Putamen (tissue), 1 donor: ENCODE measurements at regions not wholly inside any gene's neighbourhood (a gene's known extent, or its start where the extent isn't known, plus 50 kb on each side); places are given as distances from the start of the nearest gene placed in this dataset.
"Not testable (repeated sequence)": the region's sequence is repeated elsewhere in the genome, so short reads cannot be mapped to it uniquely, and the experiment has no call there.

Source experiments
- DNase-seq: peaks from one replicate; pipeline ENCODE4 v3.0.0-alpha.2; 2016; ENCODE audit warnings: low spot score

DNA sequence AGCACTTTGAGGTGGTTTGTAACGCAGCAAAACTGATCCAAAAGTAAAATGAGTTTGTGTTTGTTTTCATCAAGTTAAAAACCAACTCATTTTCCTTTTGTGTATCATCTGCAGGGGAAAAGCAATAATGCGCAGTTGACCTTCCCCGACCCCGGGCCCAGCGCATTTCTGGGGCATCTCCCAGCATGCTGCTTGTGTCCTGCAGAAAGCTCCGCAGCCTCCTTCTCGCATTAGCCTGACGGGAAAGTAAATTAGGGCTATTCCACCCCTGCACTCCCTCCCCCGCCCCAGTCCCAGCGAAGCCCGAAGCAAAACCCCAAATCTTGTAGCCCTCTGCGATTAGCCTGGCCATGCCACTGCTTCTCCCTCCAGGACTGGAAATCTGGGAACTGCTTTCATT, 82.0 kb upstream of the PPM1B start:
- no peak for DNase-seq

DNA sequence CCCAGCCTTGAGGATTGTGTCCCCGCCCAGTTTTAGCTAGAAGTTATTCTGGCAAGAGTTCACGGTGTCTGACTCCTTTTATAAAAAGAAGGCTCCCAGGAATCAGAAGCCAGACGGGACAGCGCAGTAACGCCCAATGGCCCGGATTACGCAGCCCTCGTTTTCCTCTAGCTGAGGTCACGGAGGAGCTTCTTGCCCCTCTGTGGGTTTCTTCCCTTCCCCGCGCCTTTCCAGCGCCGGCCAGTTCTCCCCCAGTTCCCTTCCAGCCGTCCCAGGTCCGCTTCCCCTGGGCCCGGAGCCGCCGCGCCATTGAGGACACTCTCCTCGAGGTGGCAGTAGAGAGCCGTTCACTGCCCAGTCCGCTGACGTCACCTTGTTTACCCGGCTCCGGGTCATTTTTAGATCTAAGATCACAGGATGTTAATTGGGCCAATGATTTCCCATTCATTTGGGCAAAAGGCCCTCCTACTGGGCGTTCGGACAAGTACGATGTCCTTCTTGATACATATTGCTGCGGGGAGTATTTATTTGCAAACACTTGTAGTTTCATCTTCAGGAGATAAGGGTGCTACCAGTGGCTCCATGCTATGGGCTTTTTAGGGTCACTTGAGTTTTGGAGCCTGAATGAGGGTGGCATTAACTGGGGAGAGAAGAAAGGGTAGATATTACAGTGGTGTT, 81.5 kb upstream of the PPM1B start:
- DNase-seq, result peak; percentile 90

DNA sequence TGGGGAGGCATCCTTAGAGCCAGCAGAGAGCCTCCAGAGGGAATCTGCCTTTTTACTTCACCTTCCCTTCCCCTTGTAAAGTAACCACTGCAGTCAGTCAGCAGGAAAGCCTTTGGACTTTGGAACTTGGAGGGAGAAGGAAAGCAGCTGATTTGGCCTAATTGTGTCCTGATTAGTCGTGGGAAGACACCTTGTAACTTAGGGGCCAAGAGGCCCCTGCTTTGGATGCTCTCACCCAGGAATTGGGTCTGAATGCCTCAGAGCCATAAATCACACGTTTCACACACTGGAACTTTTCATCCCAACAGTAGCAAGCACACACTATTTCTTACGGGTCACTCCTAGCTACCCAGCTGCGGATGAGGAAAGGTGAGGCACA, 81.0 kb upstream of the PPM1B start:
- DNase-seq, result no peak

DNA sequence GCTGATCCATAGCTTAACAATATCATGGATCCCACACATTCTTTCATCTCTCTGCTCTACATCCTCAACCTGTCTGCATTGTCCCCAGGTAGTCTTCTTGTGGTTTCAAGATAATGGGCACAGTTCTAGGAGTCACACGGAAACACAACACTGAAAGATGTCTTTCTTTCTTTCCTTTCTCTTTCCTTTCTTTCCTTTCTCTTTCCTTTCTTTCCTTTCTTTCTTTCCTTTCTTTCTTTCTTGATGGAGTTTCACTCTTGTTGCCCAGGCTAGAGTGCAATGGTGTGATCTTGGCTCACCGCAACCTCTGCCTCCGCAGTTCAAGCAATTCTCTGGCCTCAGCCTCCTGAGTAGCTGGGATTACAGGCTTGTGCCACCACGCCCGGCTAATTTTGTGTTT, 76.2 kb upstream of the PPM1B start:
- not testable (repeated sequence) for DNase-seq

DNA sequence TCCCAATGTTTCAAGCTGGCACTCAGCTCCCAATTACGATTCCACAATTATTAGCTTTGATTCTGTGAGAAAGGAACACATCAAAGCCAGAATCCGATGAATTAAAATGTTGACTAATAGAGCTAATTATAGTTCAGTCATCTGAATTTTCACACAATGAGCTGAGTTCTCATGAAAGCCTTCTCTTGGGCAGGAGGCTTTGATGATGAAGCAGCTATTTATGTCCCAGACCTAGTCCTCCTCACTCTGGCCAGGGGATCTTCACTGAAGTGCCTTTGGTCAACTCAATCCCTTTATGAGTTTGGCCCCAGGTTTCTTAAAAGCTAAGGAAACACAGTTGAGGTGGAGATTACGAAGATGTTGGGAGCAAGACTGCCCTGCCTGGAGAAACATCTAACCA, 74.7 kb upstream of the PPM1B start:
- DNase-seq, result no peak

DNA sequence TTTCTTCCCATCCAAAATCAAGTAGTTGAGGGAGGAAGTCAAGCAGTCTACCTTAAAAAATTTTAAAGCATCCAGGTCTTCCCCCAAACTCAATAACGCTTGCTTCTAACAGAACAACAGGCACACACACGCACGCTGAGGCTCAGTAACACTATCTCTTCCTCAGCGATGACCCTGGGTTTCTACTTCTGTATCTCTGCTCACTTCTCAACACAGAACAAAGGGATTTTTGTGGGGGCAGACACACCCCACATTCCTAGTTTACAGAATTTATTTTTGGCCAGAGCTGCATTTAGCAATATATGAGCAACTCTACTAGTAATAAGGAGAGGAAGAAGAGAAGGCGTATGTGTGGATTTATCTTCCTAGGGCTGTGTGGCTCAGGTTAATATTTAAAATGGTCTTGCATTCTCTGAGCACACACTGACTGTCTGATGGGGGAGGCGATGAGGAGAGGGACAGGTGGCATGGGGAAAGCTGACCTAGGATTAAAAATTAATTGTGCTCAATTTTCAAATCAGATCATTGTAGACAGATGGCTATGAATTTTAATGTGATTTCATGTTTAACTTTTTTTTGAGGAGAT, 71.3 kb upstream of the PPM1B start:
- DNase-seq, result no peak

DNA sequence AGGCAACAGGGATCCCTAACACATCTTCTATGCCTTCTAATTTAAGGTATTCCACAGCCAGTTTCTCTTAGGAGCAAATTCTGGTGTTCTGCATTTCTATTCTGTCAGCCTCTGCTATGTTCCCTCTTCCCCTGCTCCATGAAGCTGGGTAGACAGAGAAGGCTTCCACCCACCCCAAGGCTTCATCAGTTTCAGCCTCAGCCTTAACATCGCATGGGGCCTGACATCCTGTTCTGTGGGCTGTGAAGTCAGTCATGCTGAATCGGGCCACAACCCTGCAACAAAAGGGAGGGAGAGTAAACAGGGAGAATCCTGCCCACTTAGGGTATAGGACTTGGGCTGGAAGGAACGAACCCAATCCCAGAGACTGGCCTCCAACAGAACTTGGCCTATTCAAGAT, 70.6 kb upstream of the PPM1B start:
- DNase-seq, result no peak

DNA sequence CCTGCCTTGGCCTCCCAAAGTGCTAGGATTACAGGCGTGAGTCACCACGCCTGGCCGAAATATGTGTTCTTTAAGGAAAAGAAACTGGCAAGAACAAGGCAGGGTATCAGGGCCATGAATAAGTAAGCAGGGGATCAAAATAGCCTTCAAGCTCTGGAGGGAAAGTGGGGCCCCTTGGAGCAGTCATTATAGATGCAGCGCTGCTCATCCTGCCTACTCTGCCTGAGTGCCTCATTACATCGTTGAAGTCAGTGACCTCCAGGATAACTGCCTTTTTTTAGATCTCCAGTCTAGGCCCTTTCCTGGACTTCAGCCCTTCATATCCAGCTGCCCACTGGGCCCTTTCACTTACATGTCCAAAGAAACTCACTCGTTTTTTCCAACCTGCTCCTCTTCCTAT, 69.8 kb upstream of the PPM1B start:
- no peak for DNase-seq

DNA sequence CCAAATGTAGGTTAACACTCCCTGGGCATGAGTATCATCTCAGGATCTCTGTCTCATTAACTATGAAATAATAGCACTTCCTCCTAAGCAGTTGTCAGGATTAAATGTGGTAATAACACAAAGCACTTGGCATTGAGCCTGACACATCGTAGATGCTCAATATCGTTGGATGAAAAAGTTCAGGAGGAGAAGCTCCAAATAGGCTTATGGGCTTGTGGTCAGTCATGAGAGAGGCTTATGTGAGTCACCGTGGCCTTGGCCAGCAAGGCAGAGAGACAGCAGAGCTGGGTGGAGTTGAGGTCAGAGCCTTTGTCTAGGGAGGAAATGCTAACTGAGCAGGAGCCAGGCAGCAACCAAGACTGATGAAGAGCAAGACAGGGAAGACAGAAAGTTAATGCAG, 68.3 kb upstream of the PPM1B start:
- no peak for DNase-seq

DNA sequence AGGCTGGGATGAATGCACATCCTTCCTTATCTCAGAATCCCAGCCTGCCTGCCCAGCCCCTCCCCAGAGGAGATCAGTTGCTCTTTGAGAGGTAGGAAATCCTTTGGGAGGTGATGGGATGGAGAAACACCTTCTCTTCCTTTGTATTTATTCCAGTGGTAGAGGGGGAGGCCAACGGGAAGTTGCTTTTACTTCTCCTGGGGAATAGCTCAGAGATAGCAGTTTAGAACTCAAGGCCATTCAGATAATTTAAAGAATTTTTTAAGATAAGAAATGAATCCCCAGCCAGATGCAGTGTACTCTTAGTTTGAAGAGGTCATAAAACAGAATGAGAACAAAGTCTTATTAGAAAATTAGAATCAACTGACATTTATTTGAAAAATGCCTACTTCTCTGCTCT, 67.4 kb upstream of the PPM1B start:
- no peak for DNase-seq

DNA sequence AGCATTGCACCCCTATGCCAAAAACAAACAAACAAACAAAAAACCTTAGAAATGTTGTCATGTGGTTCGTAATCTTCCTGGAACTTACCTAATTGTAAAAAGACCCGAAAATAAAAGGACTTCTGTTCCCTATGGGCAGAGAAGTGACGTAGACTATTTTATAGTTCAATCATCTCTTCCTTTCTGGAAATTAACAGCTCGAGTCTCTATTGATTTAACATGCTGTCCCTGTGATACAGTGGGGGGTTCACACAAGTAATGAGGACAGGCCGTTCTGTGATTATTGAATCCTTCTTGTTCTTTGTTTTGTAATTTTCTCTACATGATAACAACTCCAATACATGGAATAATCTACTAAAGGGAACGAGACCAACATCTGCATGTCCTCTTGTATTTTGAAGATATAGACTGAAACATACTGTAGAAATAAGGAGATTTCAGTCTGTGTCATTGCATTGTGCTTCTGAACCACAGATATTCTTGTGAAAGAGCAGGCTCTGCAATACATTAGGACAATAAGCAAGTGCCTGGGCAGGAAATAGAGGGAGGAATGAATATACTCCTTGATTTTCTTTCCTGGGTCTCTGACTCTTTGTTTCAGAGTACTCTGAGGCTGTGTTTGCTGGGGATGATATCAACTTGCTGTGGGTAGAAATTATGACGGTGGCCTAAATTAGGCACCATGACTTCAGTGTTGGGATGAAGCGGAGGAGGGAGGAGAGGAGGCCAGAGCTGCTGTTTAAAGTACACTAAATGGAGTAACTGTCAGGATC, 65.7 kb upstream of the PPM1B start:
- DNase-seq, result no peak

DNA sequence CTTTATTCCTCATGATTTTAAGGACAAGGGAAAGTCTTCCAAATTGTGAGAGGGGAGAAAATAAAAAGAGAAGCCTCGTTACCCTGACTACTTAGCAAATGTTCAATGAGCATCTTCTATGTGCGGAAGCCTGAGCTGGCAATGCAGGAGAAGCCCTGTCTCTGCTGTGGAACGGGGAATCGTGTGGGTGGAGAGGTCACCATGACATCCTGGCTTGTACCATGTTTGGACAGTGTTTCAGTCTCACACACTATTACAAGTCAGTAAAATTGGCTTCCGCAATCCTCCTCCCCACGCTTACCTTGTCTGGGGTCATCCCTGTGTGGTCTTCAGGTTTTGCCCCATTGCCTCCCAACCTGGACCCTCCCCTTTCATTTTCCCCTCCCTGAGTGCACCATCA, 65.0 kb upstream of the PPM1B start:
- DNase-seq, result no peak

DNA sequence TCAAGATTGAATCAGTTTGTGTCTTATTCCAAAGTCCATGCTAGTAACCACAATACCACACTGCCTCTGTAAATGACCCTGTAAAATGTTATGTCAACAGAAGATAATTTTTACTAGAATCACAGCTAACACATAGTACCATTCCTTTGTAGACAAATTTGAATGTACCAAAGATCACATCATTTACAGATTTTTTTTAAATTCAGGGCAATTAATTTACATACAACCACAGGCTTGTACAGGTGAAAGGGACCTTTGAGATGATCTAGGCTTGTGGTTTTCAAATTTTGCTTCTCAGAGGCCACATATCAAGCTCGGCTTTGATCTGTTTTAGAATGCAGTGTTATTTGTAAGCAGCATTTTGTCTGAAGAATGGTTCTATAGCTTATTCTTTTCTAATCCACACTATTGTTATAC, 63.8 kb upstream of the PPM1B start:
- no peak for DNase-seq

DNA sequence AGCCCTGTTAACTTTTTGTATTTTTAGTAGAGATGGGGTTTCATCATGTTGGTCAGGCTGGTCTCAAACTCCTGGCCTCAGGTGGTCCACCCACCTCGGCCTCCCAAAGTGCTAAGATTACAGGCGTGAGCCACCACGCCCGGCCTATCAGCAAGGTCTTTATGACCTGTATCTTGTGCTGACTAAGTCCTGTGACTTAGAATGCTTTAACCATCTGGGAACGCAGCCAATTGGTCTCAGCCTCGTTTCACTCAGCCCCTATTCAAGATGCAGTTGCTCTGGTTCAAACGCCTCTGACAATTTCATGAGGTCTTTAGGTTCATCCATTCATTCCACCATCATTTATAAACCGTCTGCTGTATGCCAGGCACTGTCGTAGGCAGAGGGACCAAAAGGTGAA, 62.2 kb upstream of the PPM1B start:
- not testable (repeated sequence) for DNase-seq

DNA sequence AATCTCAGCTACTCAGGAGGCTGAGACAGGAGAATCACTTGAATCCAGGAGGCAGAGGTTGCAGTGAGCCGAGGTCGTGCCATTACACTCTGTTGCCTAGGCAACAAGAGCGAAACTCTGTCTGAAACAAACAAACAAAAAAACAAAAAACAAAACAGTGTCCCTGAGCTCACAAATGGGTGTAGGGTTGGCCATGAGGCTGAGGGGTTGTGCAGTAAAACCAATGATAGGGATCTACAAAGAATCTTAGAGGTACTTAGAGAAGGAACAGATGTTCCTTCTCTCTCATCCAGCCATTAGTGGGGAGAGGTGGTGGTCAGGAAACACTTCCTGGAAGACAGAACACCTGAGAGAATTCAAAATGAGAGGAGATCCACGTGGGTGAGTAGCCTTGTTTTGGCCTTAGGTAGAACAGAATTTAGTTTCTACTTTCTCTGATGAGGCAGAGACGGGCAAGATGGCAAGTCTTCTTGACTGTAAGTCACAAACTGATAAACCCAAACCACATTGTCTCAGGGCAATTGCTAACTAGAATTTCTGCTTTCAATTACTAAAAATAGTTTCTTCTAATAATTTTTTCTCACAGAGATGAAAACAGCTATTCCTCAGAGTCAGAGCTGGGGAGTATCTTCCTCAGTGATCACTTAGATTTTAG, 61.5 kb upstream of the PPM1B start:
- no peak for DNase-seq

DNA sequence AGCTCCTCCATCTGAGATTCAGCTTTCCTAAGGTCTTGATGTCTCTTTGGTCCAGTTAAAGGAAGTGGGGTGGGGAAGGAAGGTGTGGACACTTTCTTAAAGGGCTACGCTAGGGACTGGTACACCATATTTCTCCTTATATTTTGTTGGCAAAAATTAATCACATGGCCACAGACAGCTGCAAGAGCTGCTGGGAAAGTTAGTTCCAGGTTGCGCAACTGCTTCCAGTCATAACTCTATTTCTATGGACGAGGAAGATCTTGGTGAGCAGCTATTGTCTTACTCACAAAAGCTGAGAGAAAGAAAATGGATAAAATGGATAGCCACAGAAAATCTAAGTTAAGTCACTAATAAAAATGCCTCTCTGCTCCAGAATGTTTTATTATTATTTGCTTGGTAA, 60.7 kb upstream of the PPM1B start:
- no peak for DNase-seq

DNA sequence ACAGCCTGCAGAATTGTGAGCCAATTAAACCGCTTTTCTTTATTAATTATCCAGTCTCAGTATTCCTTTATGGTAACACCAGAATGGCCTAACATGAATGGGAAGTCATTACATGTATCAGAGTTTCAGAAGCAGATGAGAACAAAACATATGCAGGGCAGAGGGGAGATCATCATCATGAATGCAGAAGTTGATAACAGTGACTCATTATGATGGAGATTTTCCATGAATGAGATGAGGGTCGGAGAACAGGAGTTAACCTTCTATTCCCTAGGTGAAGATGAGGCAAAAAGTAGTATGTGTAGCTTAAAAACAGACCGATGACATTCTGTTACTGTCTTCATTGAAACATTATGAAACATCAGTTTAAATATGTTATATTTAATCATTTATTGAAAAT, 59.5 kb upstream of the PPM1B start:
- no peak for DNase-seq

DNA sequence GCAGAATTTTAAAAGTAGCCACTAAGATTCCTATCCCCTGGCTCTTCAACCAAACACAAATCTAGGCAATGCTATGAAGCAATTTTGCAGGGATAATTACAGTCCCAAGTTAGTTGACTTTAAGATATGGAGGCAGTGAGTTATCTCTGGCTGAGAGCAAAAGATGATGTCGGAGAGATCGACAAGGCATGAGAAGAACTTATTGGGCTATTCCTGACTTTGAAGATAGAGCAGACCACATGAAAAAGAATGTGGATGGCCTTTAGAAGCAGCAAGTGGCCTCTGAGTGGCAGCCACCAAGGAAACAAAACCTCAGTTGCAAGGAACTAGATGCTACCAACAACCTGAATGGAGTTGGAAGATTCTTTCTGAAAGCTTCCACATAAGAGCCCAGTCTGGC, 58.2 kb upstream of the PPM1B start:
- no peak for DNase-seq

DNA sequence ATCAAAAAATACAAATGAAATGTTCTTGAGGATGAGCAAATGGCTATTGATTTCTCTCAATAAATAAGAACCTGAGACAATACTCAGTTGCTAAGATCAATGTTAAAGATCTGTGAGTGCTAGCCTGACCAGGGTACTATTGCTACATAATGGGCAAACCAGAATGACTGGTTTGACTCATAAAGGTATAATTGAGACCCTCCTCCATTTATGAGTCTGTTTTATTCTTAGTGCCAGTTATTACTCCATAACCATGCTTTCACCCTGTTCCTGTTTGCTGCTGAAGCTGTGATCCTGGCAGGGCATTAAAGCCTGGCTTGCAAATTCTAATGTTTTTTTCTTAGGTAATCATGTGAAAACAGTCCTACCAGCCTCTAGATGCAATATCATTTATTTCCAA, 56.6 kb upstream of the PPM1B start:
- no peak for DNase-seq

DNA sequence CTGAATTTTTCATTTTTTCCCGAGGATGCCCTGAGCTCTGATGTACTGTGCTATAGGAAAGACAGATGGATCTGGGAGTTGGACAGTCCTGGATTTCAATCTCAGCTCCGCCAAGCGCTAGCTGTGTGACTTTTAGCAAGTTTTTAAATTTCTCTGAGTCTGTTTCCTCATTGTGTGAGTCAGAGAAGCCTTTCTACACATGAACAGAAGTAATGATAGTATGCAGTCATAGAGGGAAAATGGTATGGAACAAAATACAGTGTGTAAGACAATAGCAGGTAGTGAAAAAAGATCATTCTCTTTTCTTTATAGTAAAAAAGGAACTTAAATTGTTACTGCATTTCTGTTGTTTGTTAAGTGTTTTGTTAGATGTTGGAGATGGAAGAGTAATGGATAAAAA, 52.4 kb upstream of the PPM1B start:
- DNase-seq, result no peak

DNA sequence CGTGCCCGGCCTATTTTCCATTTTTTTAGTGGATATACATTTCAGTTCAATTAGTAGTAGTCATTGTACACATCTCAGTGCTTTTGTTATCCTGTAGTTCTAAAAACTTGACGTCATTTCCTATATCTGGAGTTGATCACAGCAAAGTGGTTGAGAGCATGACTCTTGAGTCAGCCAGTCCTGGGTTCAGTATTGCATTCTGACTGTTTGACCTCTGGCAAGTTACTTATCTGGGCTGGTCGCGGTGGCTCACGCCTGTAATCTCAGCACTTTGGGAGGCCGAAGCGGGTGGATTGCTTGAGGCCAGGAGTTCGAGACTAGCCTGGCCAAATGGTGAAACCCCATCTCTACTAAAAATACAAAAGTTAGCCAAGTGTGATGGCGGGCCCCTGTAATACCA, 50.4 kb upstream of the PPM1B start:
- no peak for DNase-seq
